Activated CD4-positive, alpha-beta T cell treated with anti-CD3 and anti-CD28 coated beads, Interleukin-2, amount 10 ng/mL, durations not matched to agents 24 days and 14 days (primary cell): ENCODE measurements at regions not wholly inside any gene's neighbourhood (a gene's known extent, or its start where the extent isn't known, plus 50 kb on each side); places are given as distances from the start of the nearest gene placed in this dataset.
"Not testable (repeated sequence)": the region's sequence is repeated elsewhere in the genome, so short reads cannot be mapped to it uniquely, and the experiment has no call there.

Experiments used
- DNase-seq: peaks from one replicate; pipeline ENCODE4 v3.0.0; 2022
- H3K27ac Mint-ChIP-seq: one replicate; pipeline ENCODE4 v1.8.0; 2022; ENCODE audit warnings: mild to moderate bottlenecking, mixed read lengths
- H3K27me3 Mint-ChIP-seq: one replicate; pipeline ENCODE4 v1.8.0; 2022; ENCODE audit warnings: mixed read lengths
- H3K36me3 Mint-ChIP-seq: one replicate; pipeline ENCODE4 v1.8.0; 2022; ENCODE audit warnings: low read depth, mild to moderate bottlenecking, mixed read lengths
- H3K4me1 Mint-ChIP-seq: one replicate; pipeline ENCODE4 v1.8.0; 2021; ENCODE audit warnings: mixed read lengths
- H3K4me3 Mint-ChIP-seq: one replicate; pipeline ENCODE4 v1.8.0; 2022; ENCODE audit warnings: mild to moderate bottlenecking, moderate library complexity, mixed read lengths
- H3K9me3 Mint-ChIP-seq: one replicate; pipeline ENCODE4 v1.8.0; 2021; ENCODE audit warnings: mixed read lengths
- intact Hi-C: fragments of 100-400 bp; cut with micrococcal nuclease; formaldehyde crosslinking; loops from one replicate; pipeline ENCODE4 v1.15.1; 2023

- Mint-ChIP-seq H3K4me1 (no peaks in the 10 kb centered on the region), H3K9me3 (no peaks in the 10 kb centered on the region), H3K4me3 (no peak overlapping the region), H3K36me3 (no peaks in the 10 kb centered on the region), H3K27me3 (peaks cover 6% of the 10 kb centered on the region), H3K27ac (no peak overlapping the region)
- DNase-seq: no peak
- intact Hi-C loops: no loop called here
Measured at GRCh38 chr1:227417756-227418480, 99.6 kb upstream of the CDC42BPA start.

- Mint-ChIP-seq H3K27ac (no peak overlapping the region), H3K27me3 (peaks cover 6% of the 10 kb centered on the region), H3K36me3 (no peaks in the 10 kb centered on the region), H3K4me1 (no peaks in the 10 kb centered on the region), H3K9me3 (no peaks in the 10 kb centered on the region), H3K4me3 (no peak overlapping the region)
- DNase-seq: no peak
- intact Hi-C loops: no loop called here
Measured at GRCh38 chr1:227416156-227416830, 98.0 kb upstream of the CDC42BPA start.

GRCh38 chr1:227415115-227415790 is 97.0 kb upstream of the CDC42BPA start:
- Mint-ChIP-seq H3K9me3 (no peaks in the 10 kb centered on the region), H3K36me3 (no peaks in the 10 kb centered on the region), H3K27ac (no peak overlapping the region), H3K27me3 (peaks cover 6% of the 10 kb centered on the region), H3K4me3 (no peak overlapping the region), H3K4me1 (no peaks in the 10 kb centered on the region)
- DNase-seq: no peak
- intact Hi-C loops: no loop called here

GRCh38 chr1:227411066-227411465 is 92.8 kb upstream of the CDC42BPA start:
- H3K9me3 Mint-ChIP-seq: no peaks in the 10 kb centered on the region
- no peak overlapping the region for H3K4me3 Mint-ChIP-seq
- no peaks in the 10 kb centered on the region for H3K36me3 Mint-ChIP-seq
- no peaks in the 10 kb centered on the region for H3K4me1 Mint-ChIP-seq
- DNase-seq: no peak
- H3K27me3 Mint-ChIP-seq: peaks cover 8% of the 10 kb centered on the region
- intact Hi-C loops: no loop called here
- no peak overlapping the region for H3K27ac Mint-ChIP-seq

- intact Hi-C loops, H3K27ac Mint-ChIP-seq, H3K27me3 Mint-ChIP-seq, H3K4me3 Mint-ChIP-seq, DNase-seq, H3K9me3 Mint-ChIP-seq, H3K36me3 Mint-ChIP-seq, H3K4me1 Mint-ChIP-seq: not testable (repeated sequence)
Measured at GRCh38 chr1:227406332-227406731, 88.0 kb upstream of the CDC42BPA start.

GRCh38 chr1:227403535-227403934 is 85.2 kb upstream of the CDC42BPA start:
- intact Hi-C loops: no loop called here
- no peaks in the 10 kb centered on the region for H3K36me3 Mint-ChIP-seq
- no peak overlapping the region for H3K4me3 Mint-ChIP-seq
- peaks cover 8% of the 10 kb centered on the region for H3K9me3 Mint-ChIP-seq
- H3K27ac Mint-ChIP-seq: no peak overlapping the region
- H3K27me3 Mint-ChIP-seq: no peaks in the 10 kb centered on the region
- H3K4me1 Mint-ChIP-seq: no peaks in the 10 kb centered on the region
- DNase-seq: no peak

- Mint-ChIP-seq H3K9me3 (peaks cover 8% of the 10 kb centered on the region), H3K27me3 (no peaks in the 10 kb centered on the region), H3K27ac (no peak overlapping the region), H3K36me3 (no peaks in the 10 kb centered on the region), H3K4me1 (peaks cover 1% of the 10 kb centered on the region), H3K4me3 (no peak overlapping the region)
- intact Hi-C loops: no loop called here
- DNase-seq: no peak
Measured at GRCh38 chr1:227401562-227402342, 83.5 kb upstream of the CDC42BPA start.

- Mint-ChIP-seq H3K4me3 (no peak overlapping the region), H3K4me1 (peaks cover 3% of the 10 kb centered on the region), H3K27ac (no peak overlapping the region), H3K9me3 (peaks cover 8% of the 10 kb centered on the region), H3K27me3 (no peaks in the 10 kb centered on the region), H3K36me3 (no peaks in the 10 kb centered on the region)
- no peak for DNase-seq
- intact Hi-C loops: no loop called here
Measured at GRCh38 chr1:227399152-227399730, 80.9 kb upstream of the CDC42BPA start.

- H3K4me3 Mint-ChIP-seq: no peak overlapping the region
- no peaks in the 10 kb centered on the region for H3K27me3 Mint-ChIP-seq
- H3K36me3 Mint-ChIP-seq: no peaks in the 10 kb centered on the region
- H3K9me3 Mint-ChIP-seq: peaks cover 4% of the 10 kb centered on the region
- H3K4me1 Mint-ChIP-seq: peaks cover 3% of the 10 kb centered on the region
- intact Hi-C loops: no loop called here
- no peak for DNase-seq
- H3K27ac Mint-ChIP-seq: no peak overlapping the region
Measured at GRCh38 chr1:227397354-227397978, 79.2 kb upstream of the CDC42BPA start.

GRCh38 chr1:227396539-227397353 is 78.5 kb upstream of the CDC42BPA start:
- no peak overlapping the region for H3K4me3 Mint-ChIP-seq
- H3K27me3 Mint-ChIP-seq: peaks cover 1% of the 10 kb centered on the region
- no peak for DNase-seq
- intact Hi-C loops: no loop called here
- H3K36me3 Mint-ChIP-seq: no peaks in the 10 kb centered on the region
- no peaks in the 10 kb centered on the region for H3K9me3 Mint-ChIP-seq
- H3K27ac Mint-ChIP-seq: no peak overlapping the region
- peaks cover 3% of the 10 kb centered on the region for H3K4me1 Mint-ChIP-seq

- intact Hi-C loops: no loop called here
- peaks cover 3% of the 10 kb centered on the region for H3K4me1 Mint-ChIP-seq
- no peaks in the 10 kb centered on the region for H3K36me3 Mint-ChIP-seq
- no peak overlapping the region for H3K4me3 Mint-ChIP-seq
- DNase-seq: no peak
- H3K27ac Mint-ChIP-seq: no peak overlapping the region
- peaks cover 3% of the 10 kb centered on the region for H3K27me3 Mint-ChIP-seq
- H3K9me3 Mint-ChIP-seq: no peaks in the 10 kb centered on the region
Measured at GRCh38 chr1:227395426-227396028, 77.2 kb upstream of the CDC42BPA start.

GRCh38 chr1:227392984-227393764 is 74.9 kb upstream of the CDC42BPA start:
- Mint-ChIP-seq H3K36me3 (no peaks in the 10 kb centered on the region), H3K9me3 (no peaks in the 10 kb centered on the region)
- intact Hi-C loops: no loop called here

More at GRCh38 chr1:227392984-227393764, 74.9 kb upstream of the CDC42BPA start:
- Mint-ChIP-seq H3K27me3 (peaks cover 3% of the 10 kb centered on the region), H3K27ac (no peak overlapping the region), H3K4me1 (peaks cover 3% of the 10 kb centered on the region), H3K4me3 (no peak overlapping the region)
- no peak for DNase-seq
